Testis (tissue), 2 donors: ENCODE measurements at regions not wholly inside any gene's neighbourhood (a gene's known extent, or its start where the extent isn't known, plus 50 kb on each side); places are given as distances from the start of the nearest gene placed in this dataset.

ENCODE experiments used
- CTCF ChIP-seq, 3 experiments: fragments of 450-650 bp in 2 of 3; fragments of 200-600 bp in 1 of 3; sonication (generic) in 1 of 3; IDR thresholded peaks; one replicate each; pipeline ENCODE4 v1.5.1; 2016 to 2019; ENCODE audit warnings: antibody characterized with exemption in 3 of 3, mild to moderate bottlenecking in 2 of 3, moderate library complexity in 1 of 3
- POLR2A ChIP-seq: fragments of 450-650 bp; IDR thresholded peaks from one replicate; pipeline ENCODE4 v1.6.1; 2017; ENCODE audit warnings: antibody characterized with exemption, mild to moderate bottlenecking, moderate library complexity

- TF ChIP-seq CTCF (IDR thresholded peaks at IDR 0.05) = no peak
- no peak for TF ChIP-seq POLR2A
These were observed 224.5 kb upstream of the GPRIN3 start for GRCh38 chr4:89531932-89532640.
